Naive B cell (primary cell): ENCODE measurements at regions not wholly inside any gene's neighbourhood (a gene's known extent, or its start where the extent isn't known, plus 50 kb on each side); places are given as distances from the start of the nearest gene placed in this dataset.

Experiments
- ATAC-seq, 2 donors: fragments of 150-1000 bp; cut with Tn5 transposase; 2 replicates each; pipeline ENCODE4 v1.10.0; 2021; ENCODE audit warnings: low read depth in 2 of 2, mild to moderate bottlenecking in 2 of 2, moderate library complexity in 2 of 2
- DNase-seq: peaks from one replicate; pipeline ENCODE4 v3.0.0; 2022
- H3K27ac Mint-ChIP-seq, 6 donors: one replicate each; pipeline ENCODE4 v1.8.0; 2020 to 2022; ENCODE audit warnings: mild to moderate bottlenecking in 6 of 6, mixed read lengths in 6 of 6, moderate library complexity in 5 of 6, inconsistent platforms in 2 of 6
- H3K27me3 Mint-ChIP-seq, 3 donors: one replicate each; pipeline ENCODE4 v1.8.0; 2021 to 2022; ENCODE audit warnings: mixed read lengths in 3 of 3, mild to moderate bottlenecking in 1 of 3
- H3K36me3 Mint-ChIP-seq, 2 donors: one replicate each; pipeline ENCODE4 v1.8.0; 2020 to 2022; ENCODE audit warnings: mixed read lengths in 2 of 2, inconsistent platforms in 1 of 2, mild to moderate bottlenecking in 1 of 2
- H3K4me1 Mint-ChIP-seq, 3 donors: one replicate each; pipeline ENCODE4 v1.8.0; 2020 to 2022; ENCODE audit warnings: mixed read lengths in 3 of 3, inconsistent platforms in 1 of 3, mild to moderate bottlenecking in 1 of 3, moderate library complexity in 1 of 3
- H3K4me3 Mint-ChIP-seq, 8 donors: one replicate each; pipeline ENCODE4 v1.8.0; 2020 to 2022; ENCODE audit warnings: mild to moderate bottlenecking in 8 of 8, mixed read lengths in 8 of 8, moderate library complexity in 8 of 8, inconsistent platforms in 2 of 8
- H3K9me3 Mint-ChIP-seq, 7 donors: one replicate each; pipeline ENCODE4 v1.8.0; 2020 to 2022; ENCODE audit warnings: mixed read lengths in 7 of 7, mild to moderate bottlenecking in 5 of 7, inconsistent platforms in 2 of 7, moderate library complexity in 1 of 7

- no peak for DNase-seq
- Mint-ChIP-seq H3K36me3 (no peaks in the 10 kb centered on the region), H3K9me3 (no peaks in the 10 kb centered on the region), H3K4me3 (no peak overlapping the region), H3K4me1 (no peaks in the 10 kb centered on the region), H3K27ac (no peak overlapping the region), H3K27me3 (no peaks in the 10 kb centered on the region)
- ATAC-seq = no peak
Measured at GRCh38 chr6:100288311-100288710, 176.4 kb downstream of the SIM1 start.

- Mint-ChIP-seq H3K4me3 (no peak overlapping the region), H3K27me3 (peaks cover 0 to 16% (median 10%) of the 10 kb centered on the region in 3 donors), H3K9me3 (no peaks in the 10 kb centered on the region), H3K4me1 (no peaks in the 10 kb centered on the region), H3K36me3 (no peaks in the 10 kb centered on the region), H3K27ac (no peak overlapping the region)
- DNase-seq (no peak), ATAC-seq (no peak)
Measured at GRCh38 chr6:100283285-100283684, 181.4 kb downstream of the SIM1 start.

GRCh38 chr6:100281471-100281901, 183.2 kb downstream of the SIM1 start:
- no peak for ATAC-seq
- H3K27me3 Mint-ChIP-seq = peaks cover 2 to 16% (median 10%) of the 10 kb centered on the region in 3 donors

GRCh38 chr6:100276311-100277057, 188.2 kb downstream of the SIM1 start:
- Mint-ChIP-seq H3K9me3 (no peaks in the 10 kb centered on the region), H3K27ac (no peak overlapping the region), H3K36me3 (no peaks in the 10 kb centered on the region), H3K4me3 (no peak overlapping the region), H3K4me1 (no peaks in the 10 kb centered on the region), H3K27me3 (peaks cover 4 to 11% (median 9%) of the 10 kb centered on the region in 3 donors)
- DNase-seq = no peak
- ATAC-seq = no peak

More at GRCh38 chr6:100281471-100281901, 183.2 kb downstream of the SIM1 start:
- Mint-ChIP-seq H3K9me3 (no peaks in the 10 kb centered on the region), H3K4me3 (no peak overlapping the region), H3K27ac (peak overlapping the region in 1 of 6 donors; percentile 55), H3K36me3 (no peaks in the 10 kb centered on the region), H3K4me1 (no peaks in the 10 kb centered on the region)
- no peak for DNase-seq

GRCh38 chr6:100274147-100274546, 190.6 kb downstream of the SIM1 start:
- ATAC-seq (no peak), DNase-seq (no peak)
- Mint-ChIP-seq H3K36me3 (no peaks in the 10 kb centered on the region), H3K9me3 (no peaks in the 10 kb centered on the region), H3K27ac (no peak overlapping the region), H3K27me3 (peaks cover 0 to 4% (median 0%) of the 10 kb centered on the region in 3 donors), H3K4me3 (no peak overlapping the region), H3K4me1 (no peaks in the 10 kb centered on the region)

GRCh38 chr6:100271625-100272024, 193.1 kb downstream of the SIM1 start:
- Mint-ChIP-seq H3K4me3 (no peak overlapping the region), H3K27me3 (peaks cover 8 to 11% (median 8%) of the 10 kb centered on the region in 3 donors), H3K4me1 (no peaks in the 10 kb centered on the region), H3K36me3 (no peaks in the 10 kb centered on the region), H3K27ac (no peak overlapping the region), H3K9me3 (no peaks in the 10 kb centered on the region)
- ATAC-seq (no peak), DNase-seq (no peak)

GRCh38 chr6:100271202-100271601, 193.5 kb downstream of the SIM1 start:
- Mint-ChIP-seq H3K4me3 (no peak overlapping the region), H3K27me3 (peaks cover 5 to 11% (median 8%) of the 10 kb centered on the region in 3 donors), H3K36me3 (no peaks in the 10 kb centered on the region), H3K4me1 (no peaks in the 10 kb centered on the region), H3K27ac (no peak overlapping the region), H3K9me3 (no peaks in the 10 kb centered on the region)
- ATAC-seq (no peak), DNase-seq (no peak)

- DNase-seq (no peak), ATAC-seq (no peak)
- H3K27ac Mint-ChIP-seq = no peak overlapping the region
- no peaks in the 10 kb centered on the region for H3K9me3 Mint-ChIP-seq
- H3K36me3 Mint-ChIP-seq = no peaks in the 10 kb centered on the region
- peaks cover 5 to 15% (median 11%) of the 10 kb centered on the region in 3 donors for H3K27me3 Mint-ChIP-seq
- no peaks in the 10 kb centered on the region for H3K4me1 Mint-ChIP-seq
- no peak overlapping the region for H3K4me3 Mint-ChIP-seq
Measured at GRCh38 chr6:100269189-100269588, 195.5 kb downstream of the SIM1 start.

- H3K36me3 Mint-ChIP-seq = no peaks in the 10 kb centered on the region
- H3K9me3 Mint-ChIP-seq = no peaks in the 10 kb centered on the region
- DNase-seq (no peak), ATAC-seq (no peak)
- no peak overlapping the region for H3K4me3 Mint-ChIP-seq
- H3K27me3 Mint-ChIP-seq = peaks cover 5 to 15% (median 11%) of the 10 kb centered on the region in 3 donors
- H3K27ac Mint-ChIP-seq = no peak overlapping the region
- no peaks in the 10 kb centered on the region for H3K4me1 Mint-ChIP-seq
Measured at GRCh38 chr6:100268326-100268725, 196.4 kb downstream of the SIM1 start.

- H3K4me1 Mint-ChIP-seq = no peaks in the 10 kb centered on the region
- H3K27me3 Mint-ChIP-seq = peaks cover 5 to 15% (median 11%) of the 10 kb centered on the region in 3 donors
- ATAC-seq = no peak
- DNase-seq = no peak
- no peaks in the 10 kb centered on the region for H3K9me3 Mint-ChIP-seq
- H3K27ac Mint-ChIP-seq = no peak overlapping the region
- H3K4me3 Mint-ChIP-seq = no peak overlapping the region
- H3K36me3 Mint-ChIP-seq = no peaks in the 10 kb centered on the region
Measured at GRCh38 chr6:100267721-100268123, 197.0 kb downstream of the SIM1 start.

GRCh38 chr6:100266494-100267401, 198.0 kb downstream of the SIM1 start:
- Mint-ChIP-seq H3K4me3 (no peak overlapping the region), H3K36me3 (no peaks in the 10 kb centered on the region), H3K4me1 (no peaks in the 10 kb centered on the region), H3K27me3 (peaks cover 5 to 15% (median 11%) of the 10 kb centered on the region in 3 donors), H3K27ac (no peak overlapping the region), H3K9me3 (no peaks in the 10 kb centered on the region)
- ATAC-seq (no peak), DNase-seq (no peak)

- DNase-seq (no peak), ATAC-seq (no peak)
- Mint-ChIP-seq H3K27ac (no peak overlapping the region), H3K27me3 (peaks cover 5 to 7% (median 5%) of the 10 kb centered on the region in 3 donors), H3K4me1 (peaks cover 0 to 4% (median 2%) of the 10 kb centered on the region in 3 donors), H3K4me3 (no peak overlapping the region), H3K9me3 (no peaks in the 10 kb centered on the region), H3K36me3 (no peaks in the 10 kb centered on the region)
Measured at GRCh38 chr6:100262086-100262485, 202.6 kb downstream of the SIM1 start.

GRCh38 chr6:100261486-100261885, 203.2 kb downstream of the SIM1 start:
- DNase-seq = no peak
- ATAC-seq = no peak
- H3K36me3 Mint-ChIP-seq = no peaks in the 10 kb centered on the region
- peaks cover 0 to 4% (median 2%) of the 10 kb centered on the region in 3 donors for H3K4me1 Mint-ChIP-seq
- no peaks in the 10 kb centered on the region for H3K9me3 Mint-ChIP-seq
- H3K27ac Mint-ChIP-seq = no peak overlapping the region
- H3K27me3 Mint-ChIP-seq = peaks cover 0 to 7% (median 0%) of the 10 kb centered on the region in 3 donors
- no peak overlapping the region for H3K4me3 Mint-ChIP-seq

- no peak overlapping the region for H3K27ac Mint-ChIP-seq
- H3K9me3 Mint-ChIP-seq = peaks cover 0 to under 1% (median 0%) of the 10 kb centered on the region in 7 donors
- peaks cover 0 to 7% (median 0%) of the 10 kb centered on the region in 3 donors for H3K27me3 Mint-ChIP-seq
- DNase-seq (no peak), ATAC-seq (no peak)
- no peak overlapping the region for H3K4me3 Mint-ChIP-seq
- H3K4me1 Mint-ChIP-seq = peaks cover 0 to 4% (median 2%) of the 10 kb centered on the region in 3 donors
- H3K36me3 Mint-ChIP-seq = no peaks in the 10 kb centered on the region
Measured at GRCh38 chr6:100260584-100260983, 204.1 kb downstream of the SIM1 start.
